ENCODE measurements at regions not wholly inside any gene's neighbourhood (a gene's known extent, or its start where the extent isn't known, plus 50 kb on each side); places are given as distances from the start of the nearest gene placed in this dataset.
"Not testable (repeated sequence)": the region's sequence is repeated elsewhere in the genome, so short reads cannot be mapped to it uniquely, and the experiment has no call there.

GRCh38 chr18:14962626-14963025 is 214.7 kb downstream of the ANKRD30B start:
- TF ChIP-seq CTCF (IDR thresholded peaks at IDR 0.05) (no peak), ZFX (IDR thresholded peaks at IDR 0.05; ENCODE audit: borderline replicate concordance) (no peak)
- H3K27ac ChIP-seq, result no peak overlapping the region

GRCh38 chr18:14963246-14963645 is 215.3 kb downstream of the ANKRD30B start:
- H3K27ac ChIP-seq, result no peak overlapping the region
- TF ChIP-seq ZFX (IDR thresholded peaks at IDR 0.05; ENCODE audit: borderline replicate concordance), result no peak
- TF ChIP-seq CTCF (IDR thresholded peaks at IDR 0.05), result no peak

- TF ChIP-seq ZFX (IDR thresholded peaks at IDR 0.05; ENCODE audit: borderline replicate concordance) (no peak), CTCF (IDR thresholded peaks at IDR 0.05) (no peak)
- H3K27ac ChIP-seq, result no peak overlapping the region
Observed at GRCh38 chr18:14964002-14964401, 216.0 kb downstream of the ANKRD30B start.

GRCh38 chr18:14964406-14964805 is 216.4 kb downstream of the ANKRD30B start:
- TF ChIP-seq CTCF (IDR thresholded peaks at IDR 0.05) (no peak), ZFX (IDR thresholded peaks at IDR 0.05; ENCODE audit: borderline replicate concordance) (no peak)
- H3K27ac ChIP-seq, result no peak overlapping the region

GRCh38 chr18:14964976-14965375 is 217.0 kb downstream of the ANKRD30B start:
- H3K27ac ChIP-seq, result not testable (repeated sequence)

GRCh38 chr18:14965553-14965952 is 217.6 kb downstream of the ANKRD30B start:
- TF ChIP-seq ZFX (IDR thresholded peaks at IDR 0.05; ENCODE audit: borderline replicate concordance) (no peak), CTCF (IDR thresholded peaks at IDR 0.05) (no peak)
- no peak overlapping the region for H3K27ac ChIP-seq

- H3K27ac ChIP-seq, result not testable (repeated sequence)
Observed at GRCh38 chr18:14967246-14967645, 219.3 kb downstream of the ANKRD30B start.

GRCh38 chr18:14969500-14969899 is 221.5 kb downstream of the ANKRD30B start:
- TF ChIP-seq CTCF (IDR thresholded peaks at IDR 0.05), result no peak
- no peak for TF ChIP-seq ZFX (IDR thresholded peaks at IDR 0.05; ENCODE audit: borderline replicate concordance)
- no peak overlapping the region for H3K27ac ChIP-seq
